ENCODE measurements at regions not wholly inside any gene's neighbourhood (a gene's known extent, or its start where the extent isn't known, plus 50 kb on each side); places are given as distances from the start of the nearest gene placed in this dataset.

DNA sequence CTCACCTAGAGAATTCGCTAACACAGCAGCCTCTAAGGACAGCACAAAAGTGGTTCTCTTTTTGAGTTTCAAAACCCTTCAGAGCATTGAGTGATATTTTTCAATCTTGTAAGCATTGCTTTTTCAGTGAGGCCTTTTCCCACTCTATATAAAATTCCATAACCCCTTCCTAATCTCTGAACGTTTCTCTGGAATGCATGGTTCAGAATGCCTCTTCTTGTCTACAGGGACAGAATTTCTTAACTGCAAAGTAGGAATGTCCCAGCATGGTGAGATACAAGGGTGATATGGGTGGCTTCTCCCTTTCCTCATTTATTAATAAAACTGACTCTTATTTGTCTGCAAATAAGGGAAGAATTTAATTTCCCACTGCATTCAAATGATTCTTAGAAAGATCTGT lies 377.9 kb downstream of the LTN1 start:
- no peaks in the 10 kb centered on the region for H3K4me1 ChIP-seq
- no peaks in the 10 kb centered on the region for H3K9me3 ChIP-seq
- no peaks in the 10 kb centered on the region for H3K27me3 Mint-ChIP-seq (ENCODE audit: insufficient read depth, unreplicated experiment)
- no peak overlapping the region for H3K4me3 Mint-ChIP-seq (ENCODE audit: unreplicated experiment)
- H3K36me3 Mint-ChIP-seq (ENCODE audit: insufficient read depth, unreplicated experiment) = no peaks in the 10 kb centered on the region
- no peak overlapping the region for H3K27ac Mint-ChIP-seq (ENCODE audit: unreplicated experiment)
- no peaks in the 10 kb centered on the region for H3K36me3 ChIP-seq (ENCODE audit: control insufficient read depth, insufficient read depth, low read length)
- no peaks in the 10 kb centered on the region for H3K9me3 Mint-ChIP-seq (ENCODE audit: unreplicated experiment)
- TF ChIP-seq, protein P1, sequence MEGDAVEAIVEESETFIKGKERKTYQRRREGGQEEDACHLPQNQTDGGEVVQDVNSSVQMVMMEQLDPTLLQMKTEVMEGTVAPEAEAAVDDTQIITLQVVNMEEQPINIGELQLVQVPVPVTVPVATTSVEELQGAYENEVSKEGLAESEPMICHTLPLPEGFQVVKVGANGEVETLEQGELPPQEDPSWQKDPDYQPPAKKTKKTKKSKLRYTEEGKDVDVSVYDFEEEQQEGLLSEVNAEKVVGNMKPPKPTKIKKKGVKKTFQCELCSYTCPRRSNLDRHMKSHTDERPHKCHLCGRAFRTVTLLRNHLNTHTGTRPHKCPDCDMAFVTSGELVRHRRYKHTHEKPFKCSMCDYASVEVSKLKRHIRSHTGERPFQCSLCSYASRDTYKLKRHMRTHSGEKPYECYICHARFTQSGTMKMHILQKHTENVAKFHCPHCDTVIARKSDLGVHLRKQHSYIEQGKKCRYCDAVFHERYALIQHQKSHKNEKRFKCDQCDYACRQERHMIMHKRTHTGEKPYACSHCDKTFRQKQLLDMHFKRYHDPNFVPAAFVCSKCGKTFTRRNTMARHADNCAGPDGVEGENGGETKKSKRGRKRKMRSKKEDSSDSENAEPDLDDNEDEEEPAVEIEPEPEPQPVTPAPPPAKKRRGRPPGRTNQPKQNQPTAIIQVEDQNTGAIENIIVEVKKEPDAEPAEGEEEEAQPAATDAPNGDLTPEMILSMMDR (IDR thresholded peaks at IDR 0.05; ENCODE audit: insufficient read depth in 1 of 2, low read depth in 1 of 2, low read length in 1 of 2, severe bottlenecking in 1 of 2, unreplicated experiment in 1 of 2) = no peak
- H3K27me3 ChIP-seq (replicated peaks; ENCODE audit: control insufficient read depth, insufficient read depth, low read length) = no peaks in the 10 kb centered on the region
- no peak overlapping the region for H3K4me3 ChIP-seq (ENCODE audit: low read depth, low read length)
- intact Hi-C loops (cut with micrococcal nuclease; ENCODE audit: unreplicated experiment) = no loop called here
- CTCF ChIA-PET = no interaction called here
- no peak for DNase-seq
- no peaks in the 10 kb centered on the region for H3K4me1 Mint-ChIP-seq (ENCODE audit: low read depth, unreplicated experiment)
- BruUV-seq (replicated peaks) = no TSS peak
- POLR2A ChIA-PET = no interaction called here

DNA sequence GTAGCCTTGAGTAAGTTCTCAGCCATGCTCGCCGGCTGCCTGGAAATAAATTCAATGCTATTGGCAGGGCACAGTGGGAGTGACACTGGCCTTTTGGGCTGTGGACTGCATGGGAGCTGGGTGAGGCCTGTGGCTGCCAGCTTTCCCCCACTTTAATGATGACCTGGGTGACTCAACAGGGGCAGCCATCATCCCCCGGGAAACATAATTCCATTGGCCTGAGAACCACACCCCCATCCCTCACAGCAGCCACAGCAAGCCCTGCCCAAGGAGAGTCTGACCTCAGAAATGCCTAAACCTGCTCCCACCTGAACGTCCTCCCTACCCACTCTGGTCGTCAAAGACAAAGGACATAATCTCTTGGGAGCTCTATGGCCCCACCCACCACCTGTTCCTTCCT lies 384.0 kb downstream of the LTN1 start:
- Mint-ChIP-seq H3K4me3 (ENCODE audit: unreplicated experiment) (no peak overlapping the region), H3K27ac (ENCODE audit: unreplicated experiment) (no peak overlapping the region), H3K9me3 (ENCODE audit: unreplicated experiment) (no peaks in the 10 kb centered on the region), H3K27me3 (ENCODE audit: insufficient read depth, unreplicated experiment) (no peaks in the 10 kb centered on the region), H3K36me3 (ENCODE audit: insufficient read depth, unreplicated experiment) (no peaks in the 10 kb centered on the region), H3K4me1 (ENCODE audit: low read depth, unreplicated experiment) (no peaks in the 10 kb centered on the region)
- DNase-seq = no peak
- intact Hi-C loops (cut with micrococcal nuclease; ENCODE audit: unreplicated experiment) = no loop called here
- ChIA-PET POLR2A (no interaction called here), CTCF (no interaction called here)
- no peaks in the 10 kb centered on the region for H3K36me3 ChIP-seq (ENCODE audit: control insufficient read depth, insufficient read depth, low read length)
- no peaks in the 10 kb centered on the region for H3K27me3 ChIP-seq (replicated peaks; ENCODE audit: control insufficient read depth, insufficient read depth, low read length)
- no peaks in the 10 kb centered on the region for H3K4me1 ChIP-seq
- H3K9me3 ChIP-seq = no peaks in the 10 kb centered on the region
- no peak overlapping the region for H3K4me3 ChIP-seq (ENCODE audit: low read depth, low read length)
- BruUV-seq (replicated peaks) = no TSS peak
- TF ChIP-seq, protein P1 (IDR thresholded peaks at IDR 0.05; ENCODE audit: insufficient read depth in 1 of 2, low read depth in 1 of 2, low read length in 1 of 2, severe bottlenecking in 1 of 2, unreplicated experiment in 1 of 2) = no peak

- POLR2A ChIA-PET = no interaction called here
- BruUV-seq (replicated peaks) = no TSS peak
- TF ChIP-seq, protein P1 (IDR thresholded peaks at IDR 0.05; ENCODE audit: insufficient read depth in 1 of 2, low read depth in 1 of 2, low read length in 1 of 2, severe bottlenecking in 1 of 2, unreplicated experiment in 1 of 2) = no peak
- intact Hi-C loops (cut with micrococcal nuclease; ENCODE audit: unreplicated experiment) = no loop called here
- H3K27ac Mint-ChIP-seq (ENCODE audit: unreplicated experiment) = no peak overlapping the region
- Histone ChIP-seq H3K27me3 (replicated peaks; ENCODE audit: control insufficient read depth, insufficient read depth, low read length) (no peaks in the 10 kb centered on the region), H3K9me3 (no peaks in the 10 kb centered on the region), H3K4me3 (ENCODE audit: low read depth, low read length) (no peak overlapping the region), H3K4me1 (no peaks in the 10 kb centered on the region), H3K36me3 (ENCODE audit: control insufficient read depth, insufficient read depth, low read length) (no peaks in the 10 kb centered on the region)
- no peaks in the 10 kb centered on the region for H3K27me3 Mint-ChIP-seq (ENCODE audit: insufficient read depth, unreplicated experiment)
- DNase-seq = no peak
- no peaks in the 10 kb centered on the region for H3K9me3 Mint-ChIP-seq (ENCODE audit: unreplicated experiment)
- CTCF ChIA-PET = no interaction called here
- H3K36me3 Mint-ChIP-seq (ENCODE audit: insufficient read depth, unreplicated experiment) = no peaks in the 10 kb centered on the region
- no peak overlapping the region for H3K4me3 Mint-ChIP-seq (ENCODE audit: unreplicated experiment)
- no peaks in the 10 kb centered on the region for H3K4me1 Mint-ChIP-seq (ENCODE audit: low read depth, unreplicated experiment)
Observed at GRCh38 chr21:28607545-28607944, 385.1 kb downstream of the LTN1 start.

Data from Caco-2 (cell line).